Globus pallidus (tissue), 1 donor: ENCODE measurements at regions not wholly inside any gene's neighbourhood (a gene's known extent, or its start where the extent isn't known, plus 50 kb on each side); places are given as distances from the start of the nearest gene placed in this dataset.
"Not testable (repeated sequence)": the region's sequence is repeated elsewhere in the genome, so short reads cannot be mapped to it uniquely, and the experiment has no call there.

Experiments
- DNase-seq: peaks from one replicate; pipeline ENCODE4 v3.0.0-alpha.2; 2015; ENCODE audit warnings: low spot score

DNA sequence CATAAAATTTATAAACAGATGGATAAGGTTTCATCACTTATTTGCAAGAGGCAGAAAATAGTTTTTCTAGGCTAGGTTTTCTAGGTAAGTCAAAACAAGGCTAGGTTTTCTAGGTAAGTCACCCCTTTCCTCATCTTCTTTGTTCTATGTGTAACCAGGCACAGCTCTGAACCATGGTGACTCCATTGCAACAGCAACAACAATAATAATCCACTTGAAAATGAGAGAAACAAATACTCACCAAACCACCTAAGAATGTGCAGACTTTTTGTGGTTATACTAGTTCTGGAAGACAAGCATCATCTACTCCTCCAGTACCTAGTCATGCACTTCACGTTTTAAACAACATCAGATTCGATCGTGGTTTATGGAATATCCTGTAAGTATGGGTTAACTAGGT is 237.4 kb upstream of the ACVR2A start:
- DNase-seq = no peak

GRCh38 chr2:147603876-147604275 is 241.0 kb upstream of the ACVR2A start:
- no peak for DNase-seq

DNA sequence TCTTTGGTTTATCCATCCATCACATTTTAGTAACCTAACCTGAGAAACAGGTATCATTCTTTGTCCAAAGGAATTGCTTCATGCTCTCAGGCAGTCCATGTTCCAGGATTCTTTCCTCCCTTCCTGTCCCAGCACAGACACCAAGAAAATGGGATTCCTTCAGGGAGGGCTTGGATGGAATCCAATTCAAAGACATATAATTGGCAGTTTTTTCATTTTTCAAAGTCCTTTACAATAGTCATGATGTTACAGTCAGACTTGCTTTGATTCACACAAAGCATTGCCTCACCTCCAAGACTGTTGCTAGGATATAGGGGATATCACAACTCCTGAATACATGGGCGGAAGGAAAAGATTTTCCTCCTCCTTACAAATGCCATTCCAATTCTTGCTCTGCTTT is 241.4 kb upstream of the ACVR2A start:
- no peak for DNase-seq

DNA sequence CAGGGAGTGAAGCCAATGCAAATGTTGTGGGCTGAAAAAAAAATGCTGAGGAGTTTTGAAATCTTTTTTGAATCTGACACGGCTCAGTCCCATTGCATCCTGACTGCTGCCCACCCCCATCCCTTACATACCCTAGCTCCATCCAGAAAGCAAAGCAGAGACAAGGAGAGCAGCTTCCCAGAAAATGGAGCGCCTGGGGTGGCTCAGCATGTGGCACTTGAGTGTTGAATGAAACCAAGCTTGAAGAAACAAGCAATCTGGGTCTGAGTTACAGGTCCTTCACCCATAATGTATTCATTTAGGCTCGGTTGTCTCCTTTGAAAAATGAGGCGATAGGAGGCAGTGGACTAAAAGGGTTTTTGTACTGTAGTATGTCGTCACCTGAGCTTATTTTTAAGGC is 244.2 kb upstream of the ACVR2A start:
- no peak for DNase-seq

GRCh38 chr2:147600223-147600622 is 244.6 kb upstream of the ACVR2A start:
- DNase-seq = no peak

DNA sequence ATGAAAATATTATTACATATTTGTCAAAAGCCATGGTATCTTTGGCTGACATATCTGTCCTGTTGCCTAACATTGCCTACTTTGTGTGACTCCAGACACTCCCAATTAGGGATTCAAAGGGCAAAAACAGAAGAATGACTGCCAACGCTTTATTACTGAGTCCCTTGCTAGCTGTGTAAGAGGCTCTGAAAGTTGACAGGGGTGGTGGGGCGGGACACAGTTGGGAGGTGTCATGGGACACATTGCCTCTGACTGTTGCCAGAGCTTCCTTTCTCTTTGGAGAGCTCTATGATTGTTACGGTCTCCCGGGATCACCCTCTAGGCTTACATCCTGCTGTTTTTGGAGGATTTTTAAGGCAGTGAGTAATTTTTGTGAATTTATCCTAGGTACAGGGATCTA is 249.6 kb upstream of the ACVR2A start:
- no peak for DNase-seq

- DNase-seq = no peak
Observed at GRCh38 chr2:147594038-147594437, 250.8 kb upstream of the ACVR2A start.

- not testable (repeated sequence) for DNase-seq
Observed at GRCh38 chr2:147592784-147593183, 252.0 kb upstream of the ACVR2A start.

- DNase-seq = no peak
Observed at GRCh38 chr2:147589127-147589526, 255.7 kb upstream of the ACVR2A start.

GRCh38 chr2:147588191-147588590 is 256.6 kb upstream of the ACVR2A start:
- DNase-seq = no peak

DNA sequence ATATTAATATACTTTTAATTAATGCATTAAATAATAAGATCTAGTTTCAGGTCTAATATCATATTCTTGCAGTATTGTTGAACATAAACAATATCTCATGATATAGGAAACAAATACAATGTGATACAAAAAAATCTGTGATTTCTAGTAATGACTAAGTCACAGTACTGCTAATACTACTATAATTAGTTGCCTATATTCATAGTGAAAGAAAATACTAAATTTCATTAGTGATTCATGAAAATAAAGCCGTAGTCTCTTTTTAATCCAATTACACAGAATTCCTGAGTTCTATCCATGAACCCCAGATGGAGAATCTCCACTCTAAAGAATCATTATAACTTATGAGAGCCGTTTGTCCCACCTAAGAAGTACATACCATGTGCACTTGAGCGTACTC is 266.3 kb upstream of the ACVR2A start:
- DNase-seq = no peak

GRCh38 chr2:147577998-147578380 is 266.8 kb upstream of the ACVR2A start:
- no peak for DNase-seq

DNA sequence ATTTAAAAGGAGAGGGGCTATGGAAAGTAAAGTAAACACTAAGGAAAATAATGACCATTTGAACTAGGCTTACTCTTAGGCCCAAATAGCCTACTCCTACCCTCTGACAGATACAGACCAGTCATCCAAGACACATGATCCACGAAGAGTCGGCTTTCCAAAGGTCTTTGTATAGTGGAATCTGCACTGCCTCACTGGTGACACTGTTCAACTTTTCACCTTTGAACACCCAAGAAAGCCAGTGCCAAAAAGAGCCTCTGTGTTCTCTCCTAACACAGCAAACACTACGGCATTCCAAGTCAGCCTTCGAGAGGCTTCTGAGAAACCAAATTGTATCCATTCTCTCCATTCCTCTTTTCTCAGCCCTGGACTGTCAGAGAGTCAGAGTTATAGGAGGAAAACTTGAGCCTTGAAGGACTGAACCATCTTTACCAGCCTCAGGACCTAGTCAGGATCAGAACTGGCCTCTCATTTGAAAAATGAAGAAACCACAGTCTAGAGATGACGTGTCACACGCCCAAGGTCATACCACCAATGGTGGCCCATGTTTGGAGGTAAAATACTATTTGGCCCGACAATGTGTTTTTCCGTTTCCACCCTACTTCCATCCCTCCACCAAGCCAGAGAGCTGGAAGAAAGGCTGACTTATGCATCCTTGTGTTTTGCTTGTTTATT is 267.4 kb upstream of the ACVR2A start:
- no peak for DNase-seq

- DNase-seq = no peak
Observed at GRCh38 chr2:147575106-147575505, 269.7 kb upstream of the ACVR2A start.

GRCh38 chr2:147572622-147573021 is 272.2 kb upstream of the ACVR2A start:
- DNase-seq = no peak

DNA sequence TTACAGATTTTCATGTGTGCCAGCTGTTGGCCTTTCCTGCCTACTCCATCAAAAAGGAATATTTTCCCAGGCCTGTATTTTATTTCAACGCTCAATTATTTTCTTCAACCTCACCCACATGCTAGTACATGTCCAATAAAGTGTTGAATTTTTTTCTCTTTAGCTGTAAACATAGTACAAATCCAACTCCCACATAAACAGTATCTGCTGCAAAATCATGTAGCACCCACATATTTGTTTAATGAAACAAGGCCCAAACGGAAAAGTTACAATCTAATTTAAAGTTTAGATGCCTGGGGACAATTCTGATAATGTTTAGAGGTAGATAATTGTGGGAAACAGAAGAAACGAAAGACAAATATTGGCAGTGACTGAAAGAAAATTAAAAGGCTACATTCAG is 275.4 kb upstream of the ACVR2A start:
- no peak for DNase-seq

- no peak for DNase-seq
Observed at GRCh38 chr2:147568109-147568508, 276.7 kb upstream of the ACVR2A start.

DNA sequence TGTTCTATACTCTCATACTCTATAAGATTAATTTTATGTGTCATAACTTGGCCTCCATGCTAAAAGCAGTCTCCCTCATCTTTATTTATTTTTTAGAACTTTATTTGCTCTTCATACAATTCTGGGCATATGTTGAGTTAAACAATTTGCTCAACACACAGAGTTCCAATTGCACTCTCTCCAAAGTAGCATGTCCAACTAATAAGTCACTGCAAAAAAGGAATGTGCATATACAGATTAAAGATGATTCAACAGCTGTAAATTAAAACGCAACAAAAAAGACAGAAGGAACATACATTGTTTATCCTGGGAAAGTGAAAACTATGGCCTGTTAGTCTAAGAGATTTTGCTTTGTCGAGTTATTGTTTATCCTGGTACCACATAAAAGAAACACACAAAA is 277.7 kb upstream of the ACVR2A start:
- DNase-seq = no peak

- no peak for DNase-seq
Observed at GRCh38 chr2:147560810-147561535, 283.9 kb upstream of the ACVR2A start.

DNA sequence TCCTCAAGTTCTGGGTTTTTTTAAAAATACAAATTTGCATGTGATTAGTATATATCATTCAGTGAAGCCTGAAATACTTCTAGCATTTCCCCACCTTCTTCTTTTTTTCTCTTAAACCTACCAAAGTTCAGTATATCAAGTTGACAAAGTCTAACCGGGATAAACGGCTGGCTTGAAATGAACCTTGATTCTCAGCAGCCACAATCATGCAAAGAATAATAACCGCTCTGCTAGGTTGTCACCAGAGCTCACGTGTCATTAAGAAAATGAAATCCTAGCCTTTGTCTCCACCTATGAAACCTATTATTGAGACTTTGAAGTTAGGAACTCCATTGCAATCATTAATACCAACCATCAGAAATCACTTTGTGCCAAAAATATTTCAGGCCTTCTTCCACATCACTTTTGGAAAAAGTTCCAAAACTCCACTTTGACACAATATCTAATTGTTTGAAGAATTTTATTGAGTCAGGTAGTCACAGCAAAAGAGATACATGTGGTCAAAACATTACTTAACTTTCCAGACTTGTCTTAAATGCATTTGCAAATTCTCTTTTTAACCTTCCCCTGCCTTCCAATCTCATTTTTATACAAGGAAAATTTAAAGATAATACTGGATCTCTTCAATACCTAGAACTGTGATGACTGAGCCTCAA is 285.6 kb upstream of the ACVR2A start:
- no peak for DNase-seq

DNA sequence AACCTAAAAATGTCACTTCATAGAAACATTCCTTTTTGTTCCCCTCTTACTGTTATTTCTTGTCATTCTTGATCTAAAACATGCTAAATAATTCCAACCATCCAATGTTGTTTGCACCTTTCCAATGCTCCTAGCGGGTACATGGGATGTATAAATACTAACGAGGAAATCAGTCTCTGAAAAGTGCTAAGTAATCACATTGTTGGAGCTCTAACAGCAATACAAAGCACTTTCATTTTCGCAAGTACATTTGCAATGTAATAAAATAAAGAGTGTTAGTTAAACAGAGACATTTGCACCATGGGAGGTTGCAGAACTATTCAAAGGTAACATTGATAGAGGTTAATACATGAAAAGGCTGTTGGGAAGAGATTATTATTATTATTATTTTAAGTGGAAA is 286.2 kb upstream of the ACVR2A start:
- no peak for DNase-seq

DNA sequence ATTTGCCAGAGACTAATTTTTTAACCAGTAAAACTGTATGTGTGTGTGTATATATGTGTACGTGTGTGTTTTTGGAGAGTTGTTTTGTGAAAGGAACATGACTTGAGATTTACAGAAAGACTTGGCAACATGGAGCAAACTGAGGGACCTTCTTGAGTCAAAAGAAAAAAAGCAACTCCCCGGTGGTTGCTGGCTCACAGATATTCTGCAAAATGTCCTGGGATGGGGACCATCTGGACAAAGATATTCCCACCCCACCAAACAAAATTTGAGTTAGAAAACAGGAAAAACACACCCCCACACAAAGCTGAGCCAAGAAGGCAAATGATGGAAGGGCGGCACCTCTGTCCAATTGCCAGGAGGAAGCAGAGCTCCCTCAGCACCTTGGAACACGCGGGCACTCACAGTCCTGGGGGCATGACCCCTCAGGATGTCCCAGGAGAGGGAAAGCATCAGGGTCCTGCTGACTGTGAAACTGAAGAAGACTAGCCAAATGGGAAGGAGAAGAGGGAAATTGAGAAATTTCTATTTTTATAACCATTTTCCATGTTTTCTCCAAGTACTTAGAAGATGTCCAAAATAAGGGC is 290.2 kb upstream of the ACVR2A start:
- no peak for DNase-seq

DNA sequence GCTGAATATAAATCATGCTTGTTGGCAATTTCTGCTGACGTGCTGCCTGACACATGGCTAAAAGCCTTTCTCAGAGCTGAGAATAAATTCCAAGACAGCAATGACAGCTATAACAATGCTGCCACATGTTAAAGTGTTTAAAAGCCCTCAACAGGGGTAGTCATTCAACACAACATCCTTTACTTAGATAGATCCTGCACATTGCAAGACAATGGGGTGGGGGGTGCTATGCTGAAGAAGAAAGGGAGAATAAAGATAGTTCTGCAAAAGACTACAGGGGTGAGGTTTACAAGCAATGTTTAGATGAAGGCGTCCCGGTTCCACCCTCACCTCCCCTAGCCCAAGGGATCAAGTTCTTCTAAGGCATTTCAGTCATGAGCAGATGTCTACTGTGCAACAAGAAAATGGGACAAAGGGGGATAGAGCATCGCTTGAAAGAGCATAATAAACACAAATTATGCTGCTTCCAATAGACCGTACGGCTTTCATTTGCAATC is 291.0 kb upstream of the ACVR2A start:
- DNase-seq = no peak
